Liver (tissue), 8 donors: ENCODE measurements at regions not wholly inside any gene's neighbourhood (a gene's known extent, or its start where the extent isn't known, plus 50 kb on each side); places are given as distances from the start of the nearest gene placed in this dataset.

Source experiments
- DNase-seq: peaks from one replicate; pipeline ENCODE4 v3.0.0-alpha.2; 2017; ENCODE audit warnings: low spot score
- H3K27ac ChIP-seq, 2 donors: one replicate each; pipeline ENCODE4 v1.7.0; 2013; ENCODE audit warnings: inconsistent platforms in 2 of 2, low read length in 2 of 2, control low read depth in 1 of 2, low read depth in 1 of 2, mild to moderate bottlenecking in 1 of 2
- H3K27me3 ChIP-seq, 4 donors: one replicate each; pipeline versions ENCODE4 v1.6.1 to v1.7.0; 2013; ENCODE audit warnings: low read length in 3 of 4, inconsistent platforms in 1 of 4, mild to moderate bottlenecking in 1 of 4, moderate library complexity in 1 of 4; ENCODE audit not compliant: control insufficient read depth in 4 of 4, insufficient read depth in 4 of 4
- H3K36me3 ChIP-seq, 4 donors: one replicate each; pipeline versions ENCODE4 v1.6.1 to v1.7.0; 2013; ENCODE audit warnings: low read length in 3 of 4, mild to moderate bottlenecking in 3 of 4, low read depth in 1 of 4, moderate library complexity in 1 of 4; ENCODE audit not compliant: control insufficient read depth in 4 of 4, insufficient read depth in 3 of 4
- H3K4me1 ChIP-seq, 4 donors: one replicate each; pipeline versions ENCODE4 v1.6.1 to v1.7.0; 2013; ENCODE audit warnings: low read length in 3 of 4, mild to moderate bottlenecking in 3 of 4, moderate library complexity in 1 of 4; ENCODE audit not compliant: control insufficient read depth in 4 of 4, insufficient read depth in 4 of 4
- H3K4me3 ChIP-seq, 3 donors: one replicate each; pipeline versions ENCODE4 v1.6.1 to v1.7.0; 2013; ENCODE audit warnings: low read length in 3 of 3, control low read depth in 1 of 3, low read depth in 1 of 3, mild to moderate bottlenecking in 1 of 3
- H3K9ac ChIP-seq, 2 donors: one replicate each; pipeline ENCODE4 v1.7.0; 2013; ENCODE audit warnings: low read length in 2 of 2, mild to moderate bottlenecking in 2 of 2, moderate library complexity in 2 of 2, control low read depth in 1 of 2, low read depth in 1 of 2
- H3K9me3 ChIP-seq, 4 donors: one replicate each; pipeline versions ENCODE4 v1.6.1 to v1.7.0; 2013; ENCODE audit warnings: low read length in 3 of 4; ENCODE audit not compliant: control insufficient read depth in 4 of 4
- ATF3 ChIP-seq: IDR thresholded peaks from 2 replicates; pipeline ENCODE4 v1.6.1; 2016; ENCODE audit warnings: antibody characterized with exemption
- CTCF ChIP-seq: fragments of 150-350 bp; IDR thresholded peaks from 2 replicates; pipeline ENCODE4 v1.5.1; 2017; ENCODE audit warnings: improper control_type of control experiment, low read depth, low read length; ENCODE audit not compliant: missing input control
- EGR1 ChIP-seq, 2 donors: IDR thresholded peaks; 2 replicates each; pipeline ENCODE4 v1.6.1; 2016 to 2018; ENCODE audit warnings: antibody characterized with exemption in 2 of 2, low read depth in 2 of 2
- FOXA1 ChIP-seq: IDR thresholded peaks from 2 replicates; pipeline ENCODE4 v1.6.1; 2016; ENCODE audit warnings: antibody characterized with exemption
- GABPA ChIP-seq, 2 donors: IDR thresholded peaks in 1 of 2; conservative IDR thresholded peaks in 1 of 2; 2 replicates each; pipeline ENCODE4 v1.6.1; 2016; ENCODE audit warnings: antibody characterized with exemption in 2 of 2, mild to moderate bottlenecking in 1 of 2, moderate library complexity in 1 of 2
- HNF4A ChIP-seq, 2 donors: conservative IDR thresholded peaks; 2 replicates each; pipeline ENCODE4 v1.6.1; 2016; ENCODE audit warnings: antibody characterized with exemption in 2 of 2, mild to moderate bottlenecking in 2 of 2
- HNF4G ChIP-seq: IDR thresholded peaks from 2 replicates; pipeline ENCODE4 v1.6.1; 2016; ENCODE audit warnings: antibody characterized with exemption
- JUND ChIP-seq, 2 donors: IDR thresholded peaks; 2 replicates each; pipeline ENCODE4 v1.6.1; 2016; ENCODE audit warnings: antibody characterized with exemption in 2 of 2
- NR2F2 ChIP-seq: IDR thresholded peaks from 2 replicates; pipeline ENCODE4 v1.6.1; 2016; ENCODE audit warnings: antibody characterized with exemption
- RAD21 ChIP-seq, 2 donors: IDR thresholded peaks; 2 replicates each; pipeline ENCODE4 v1.6.1; 2016; ENCODE audit warnings: antibody characterized with exemption in 2 of 2, mild to moderate bottlenecking in 2 of 2
- REST ChIP-seq: IDR thresholded peaks from 2 replicates; pipeline ENCODE4 v1.6.1; 2016; ENCODE audit warnings: antibody characterized with exemption, mild to moderate bottlenecking
- RXRA ChIP-seq, 2 donors: IDR thresholded peaks; 2 replicates each; pipeline ENCODE4 v1.6.1; 2017 to 2018; ENCODE audit warnings: antibody characterized with exemption in 2 of 2, mild to moderate bottlenecking in 1 of 2
- SP1 ChIP-seq: IDR thresholded peaks from 2 replicates; pipeline ENCODE4 v1.6.1; 2018; ENCODE audit warnings: antibody characterized with exemption, mild to moderate bottlenecking
- TAF1 ChIP-seq: conservative IDR thresholded peaks from 2 replicates; pipeline ENCODE4 v1.6.1; 2016; ENCODE audit warnings: antibody characterized with exemption, mild to moderate bottlenecking
- YY1 ChIP-seq: IDR thresholded peaks from 2 replicates; pipeline ENCODE4 v1.6.1; 2016; ENCODE audit warnings: antibody characterized with exemption, mild to moderate bottlenecking
- ZBTB33 ChIP-seq: IDR thresholded peaks from 2 replicates; pipeline ENCODE4 v1.6.1; 2016; ENCODE audit warnings: antibody characterized with exemption
- WGBS: extraction: QIAGEN DNeasy Blood & Tissue Kit; methylation state at CpG from one replicate; pipeline ENCODE4 v1.1.7; 2013; 5-methylcytosine and 5-hydroxymethylcytosine counted together
- donor health status: healthy.
- donor health status: healthy.
- donor health status: healthy.
- donor health status: healthy.
- donor health status: healthy.

GRCh38 chr16:66159987-66160386, 206.5 kb upstream of the CDH5 start:
- Histone ChIP-seq H3K9me3 (no peaks in the 10 kb centered on the region), H3K36me3 (no peaks in the 10 kb centered on the region), H3K27me3 (no peaks in the 10 kb centered on the region), H3K4me1 (no peaks in the 10 kb centered on the region), H3K4me3 (no peak overlapping the region), H3K27ac (no peak overlapping the region), H3K9ac (no peak overlapping the region)
- no peak for TF ChIP-seq NR2F2
- TF ChIP-seq TAF1 = no peak
- TF ChIP-seq FOXA1 = no peak
- TF ChIP-seq ATF3 = no peak
- TF ChIP-seq RXRA (IDR thresholded peaks at IDR 0.05) = no peak
- TF ChIP-seq JUND (IDR thresholded peaks at IDR 0.05) = no peak
- no peak for TF ChIP-seq SP1
- TF ChIP-seq HNF4G = no peak
- no peak for TF ChIP-seq RAD21 (IDR thresholded peaks at IDR 0.05)
- TF ChIP-seq REST = no peak
- no peak for TF ChIP-seq HNF4A (conservative IDR thresholded peaks at IDR 0.05)
- 82% methylated on average over 5 of the region's 5 CpGs for WGBS
- no peak for DNase-seq

GRCh38 chr16:66156538-66156937, 210.0 kb upstream of the CDH5 start:
- Histone ChIP-seq H3K9me3 (no peaks in the 10 kb centered on the region), H3K27me3 (no peaks in the 10 kb centered on the region), H3K36me3 (no peaks in the 10 kb centered on the region), H3K27ac (no peak overlapping the region), H3K4me3 (no peak overlapping the region), H3K9ac (no peak overlapping the region), H3K4me1 (no peaks in the 10 kb centered on the region)
- 85% methylated on average over 4 of the region's 4 CpGs for WGBS
- no peak for TF ChIP-seq EGR1 (IDR thresholded peaks at IDR 0.05; ENCODE audit: low read depth in 2 of 2)
- no peak for DNase-seq

GRCh38 chr16:66155933-66156332, 210.6 kb upstream of the CDH5 start:
- DNase-seq = no peak
- no peak overlapping the region for H3K9ac ChIP-seq
- no peaks in the 10 kb centered on the region for H3K27me3 ChIP-seq
- H3K4me3 ChIP-seq = no peak overlapping the region
- TF ChIP-seq SP1 (no peak), HNF4G (no peak), REST (no peak), EGR1 (IDR thresholded peaks at IDR 0.05; ENCODE audit: low read depth in 2 of 2) (no peak), GABPA (IDR thresholded peaks at IDR 0.05 in 1 of 2, conservative IDR thresholded peaks at IDR 0.05 in 1 of 2) (no peak), FOXA1 (no peak), ZBTB33 (no peak), YY1 (no peak), CTCF (no peak), RAD21 (IDR thresholded peaks at IDR 0.05) (no peak), RXRA (IDR thresholded peaks at IDR 0.05) (no peak)
- WGBS = 76% methylated on average over 4 of the region's 4 CpGs
- no peaks in the 10 kb centered on the region for H3K9me3 ChIP-seq
- H3K36me3 ChIP-seq = no peaks in the 10 kb centered on the region
- no peaks in the 10 kb centered on the region for H3K4me1 ChIP-seq
- H3K27ac ChIP-seq = no peak overlapping the region
